ENCODE measurements at regions not wholly inside any gene's neighbourhood (a gene's known extent, or its start where the extent isn't known, plus 50 kb on each side); places are given as distances from the start of the nearest gene placed in this dataset.
"Not testable (repeated sequence)": the region's sequence is repeated elsewhere in the genome, so short reads cannot be mapped to it uniquely, and the experiment has no call there.

DNA sequence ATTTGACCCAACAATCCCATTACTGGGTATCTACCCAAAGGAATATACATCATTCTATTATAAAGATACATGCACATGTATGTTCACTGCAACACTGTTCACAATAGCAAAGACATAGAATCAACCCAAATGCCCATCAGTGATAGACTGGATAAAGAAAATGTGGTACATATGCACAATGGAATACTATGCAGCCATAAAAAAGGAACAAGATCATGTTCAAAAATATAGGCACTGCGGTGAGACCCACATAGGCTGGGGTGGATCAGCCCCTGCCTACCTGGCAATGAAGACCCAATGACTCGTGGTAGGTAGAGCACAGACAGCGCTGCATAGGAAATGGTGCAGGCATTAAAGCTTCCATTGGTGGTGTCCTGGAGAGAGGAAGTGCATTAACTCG lies 88.6 kb upstream of the NFIL3 start:
- DNase-seq, result not testable (repeated sequence)

DNA sequence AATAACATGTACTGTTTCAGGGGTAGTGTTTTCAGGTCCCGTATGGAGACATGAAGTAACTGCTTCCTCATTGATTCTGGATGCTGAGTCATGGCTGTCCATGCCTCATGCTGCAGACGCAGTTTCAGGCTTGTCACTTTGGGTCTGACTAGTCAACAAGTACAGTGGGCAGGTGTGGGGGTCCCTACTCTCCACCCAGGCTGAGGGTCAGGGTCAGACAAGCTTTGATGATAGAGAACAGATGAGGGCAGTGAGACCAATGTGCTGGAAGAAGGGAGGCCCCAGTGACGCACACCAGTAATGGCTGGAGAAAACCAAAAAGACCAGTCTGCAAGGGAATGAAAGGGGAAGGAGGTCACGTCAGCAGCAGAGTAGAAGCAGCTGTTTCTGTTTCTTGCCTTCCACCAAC lies 80.0 kb upstream of the NFIL3 start:
- no peak for DNase-seq

DNA sequence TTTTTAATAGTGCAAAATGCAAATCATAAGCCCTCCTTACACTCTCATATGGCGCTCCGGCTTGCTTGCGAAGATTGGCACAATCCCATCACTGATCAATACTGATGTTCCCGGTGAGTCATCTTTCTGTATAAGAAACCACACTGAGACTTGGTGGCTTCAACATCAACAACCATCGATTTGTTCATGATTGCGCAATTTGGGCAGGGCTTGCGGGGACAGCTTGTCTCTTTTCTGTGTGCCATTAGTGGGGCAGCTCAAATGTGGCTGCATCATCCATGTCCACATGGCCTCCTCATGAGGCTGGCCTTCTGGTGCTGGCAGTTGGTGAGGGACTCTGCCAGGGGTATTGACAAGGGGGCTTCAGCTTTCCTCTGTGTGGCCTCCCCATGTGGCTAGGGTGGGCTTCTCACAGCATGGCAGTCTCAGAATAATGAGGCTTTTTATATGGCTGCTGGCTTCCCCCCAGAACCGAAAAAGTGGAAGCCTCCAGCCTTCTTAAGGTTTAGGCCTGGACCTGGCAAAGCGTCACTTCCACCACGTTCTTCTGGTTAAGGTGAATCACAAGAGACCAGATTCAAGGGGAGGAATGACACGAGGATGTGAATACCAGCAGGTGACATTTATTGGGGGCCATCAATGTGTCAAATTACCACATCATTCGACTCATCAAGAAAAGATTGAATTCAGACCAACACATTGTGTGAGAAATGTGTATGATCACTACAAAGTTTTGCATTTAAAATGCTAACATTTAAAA lies 79.5 kb upstream of the NFIL3 start:
- no peak for DNase-seq

DNA sequence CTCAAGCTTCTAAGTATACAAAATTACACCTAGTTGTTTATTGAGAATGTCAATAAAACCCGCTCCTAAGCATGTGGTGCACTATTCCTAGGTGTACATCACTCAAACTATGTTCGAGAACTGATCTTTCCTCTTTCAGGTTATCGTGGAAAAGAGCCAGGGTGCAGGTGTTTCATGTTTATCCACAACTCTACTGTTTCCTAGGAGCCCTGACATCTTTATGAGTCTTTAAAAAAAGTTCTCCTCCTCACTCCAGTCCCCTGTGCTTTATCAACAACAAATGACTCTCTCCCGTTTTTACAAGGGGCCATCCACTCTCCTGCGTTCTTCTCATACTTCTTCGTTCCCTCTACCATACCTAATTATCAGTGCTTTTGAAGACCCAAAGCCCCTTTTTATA lies 78.8 kb upstream of the NFIL3 start:
- peak; percentile 3 for DNase-seq

DNA sequence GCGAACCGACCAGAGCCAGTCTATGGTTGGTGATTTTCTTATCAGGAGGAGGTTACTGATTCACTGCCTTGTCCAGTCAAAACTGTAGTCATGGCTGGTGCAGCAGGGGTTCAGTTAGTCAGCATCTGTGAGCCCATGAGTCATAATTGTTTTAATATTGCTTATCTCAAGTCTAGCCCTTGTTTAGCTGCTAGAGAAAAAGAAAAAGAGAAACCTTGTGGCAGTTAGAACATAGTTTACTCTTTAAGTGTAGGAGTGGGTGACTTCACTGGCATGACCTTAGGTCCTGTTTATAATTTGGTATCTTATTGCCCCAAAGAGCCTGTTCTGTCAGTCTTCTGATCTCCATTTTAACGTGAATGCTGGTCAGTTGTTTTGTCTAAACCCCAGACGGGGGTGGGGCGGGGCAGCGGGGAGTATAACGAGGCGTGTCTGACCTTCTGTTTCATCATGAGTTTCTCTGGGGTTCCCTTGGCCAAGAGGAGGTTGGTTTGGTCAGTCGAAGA lies 76.9 kb upstream of the NFIL3 start:
- no peak for DNase-seq

DNA sequence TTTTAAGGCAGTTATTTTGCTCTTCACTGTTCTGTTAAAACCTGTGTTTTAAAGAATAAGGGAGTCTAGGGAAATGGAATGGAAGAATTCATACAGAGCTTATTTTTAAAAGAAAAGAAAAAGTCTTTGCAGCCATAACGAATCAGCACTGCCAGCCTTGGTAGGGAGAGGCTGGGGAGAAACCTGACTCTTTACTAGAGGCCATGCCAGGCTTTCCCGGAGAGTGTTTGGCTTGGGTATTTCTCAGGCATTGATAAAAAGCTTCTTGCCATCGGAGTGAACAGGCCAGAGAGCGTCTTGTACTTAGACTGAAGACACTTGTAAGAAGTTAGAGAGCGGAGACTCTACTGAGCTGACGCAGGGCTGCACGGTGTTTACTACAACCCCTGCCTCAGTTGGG lies 72.7 kb upstream of the NFIL3 start:
- DNase-seq, result no peak

DNA sequence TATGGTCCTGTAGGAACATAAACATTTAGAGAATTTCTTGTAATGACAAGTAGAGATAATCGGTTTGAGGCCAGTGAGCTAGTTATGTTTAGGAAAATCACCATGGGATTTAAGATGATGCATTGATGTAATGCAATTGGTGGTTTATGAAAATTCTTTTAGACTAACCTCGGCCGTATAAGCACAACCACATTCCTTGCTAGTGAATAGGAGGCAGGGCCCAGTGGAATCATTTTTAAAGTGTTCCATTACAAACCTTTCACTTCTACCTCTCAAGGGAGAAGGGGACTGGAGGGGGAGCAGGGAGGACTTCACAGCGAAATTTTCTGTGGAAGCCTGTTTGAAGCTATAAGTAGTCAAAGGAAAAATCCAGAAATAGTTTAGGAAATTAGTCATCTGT lies 71.8 kb upstream of the NFIL3 start:
- no peak for DNase-seq

DNA sequence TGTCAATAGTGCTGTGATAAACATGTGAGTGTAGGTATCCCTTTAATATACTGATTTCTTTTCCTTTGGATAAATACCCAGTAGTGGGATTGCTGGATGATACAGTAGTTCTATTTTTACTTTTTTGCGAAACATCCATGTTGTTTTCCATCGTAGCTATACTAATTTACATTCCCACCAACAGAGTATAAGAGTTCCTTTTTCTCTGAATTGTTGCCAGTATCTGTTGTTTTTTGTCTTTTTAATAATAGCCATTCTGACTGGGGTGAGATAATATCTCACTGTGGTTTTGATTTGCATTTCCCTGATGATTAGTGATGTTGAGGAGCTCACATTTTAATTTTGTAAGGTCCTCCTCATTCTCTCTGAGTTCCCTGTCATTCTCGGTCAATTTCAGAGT lies 71.1 kb upstream of the NFIL3 start:
- DNase-seq, result no peak

DNA sequence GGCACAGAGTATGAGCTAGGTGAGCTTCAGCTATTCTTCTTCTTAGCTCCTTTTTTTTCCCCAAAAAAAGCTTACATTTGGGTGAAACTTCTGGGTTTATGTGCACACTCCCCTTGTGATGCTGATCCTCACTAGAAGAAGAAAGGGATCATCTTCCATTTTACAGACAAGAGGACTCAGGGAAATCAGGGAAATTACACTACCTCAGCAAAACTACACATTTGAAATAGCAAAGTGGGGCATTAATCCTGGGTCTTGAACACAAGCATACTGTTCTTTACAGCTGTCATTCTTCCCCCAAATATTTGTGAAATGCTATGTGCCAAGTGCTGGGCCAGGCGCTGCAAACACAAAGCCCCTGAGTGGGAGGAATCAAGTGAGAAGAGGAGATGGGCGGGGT lies 68.6 kb upstream of the NFIL3 start:
- DNase-seq, result no peak

DNA sequence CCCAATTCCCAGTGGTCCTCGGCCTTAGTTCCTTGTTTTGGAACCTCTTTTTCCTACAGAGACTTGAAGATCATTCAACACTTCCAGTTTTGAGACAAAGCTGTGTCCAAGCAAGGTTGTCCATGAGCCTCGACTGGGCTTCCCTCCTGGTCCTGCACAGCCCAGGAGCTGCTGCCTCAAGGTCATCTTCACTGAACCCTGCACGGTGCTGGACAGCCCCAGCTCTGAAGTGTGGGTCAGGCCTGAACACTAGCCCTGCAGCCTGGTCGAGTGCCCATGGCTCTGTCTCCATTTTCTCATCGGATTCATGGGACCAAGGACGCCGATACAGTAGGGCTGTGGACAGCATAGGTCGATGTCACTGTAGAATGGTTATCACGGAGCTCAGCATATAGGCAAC lies 68.0 kb upstream of the NFIL3 start:
- DNase-seq, result no peak

DNA sequence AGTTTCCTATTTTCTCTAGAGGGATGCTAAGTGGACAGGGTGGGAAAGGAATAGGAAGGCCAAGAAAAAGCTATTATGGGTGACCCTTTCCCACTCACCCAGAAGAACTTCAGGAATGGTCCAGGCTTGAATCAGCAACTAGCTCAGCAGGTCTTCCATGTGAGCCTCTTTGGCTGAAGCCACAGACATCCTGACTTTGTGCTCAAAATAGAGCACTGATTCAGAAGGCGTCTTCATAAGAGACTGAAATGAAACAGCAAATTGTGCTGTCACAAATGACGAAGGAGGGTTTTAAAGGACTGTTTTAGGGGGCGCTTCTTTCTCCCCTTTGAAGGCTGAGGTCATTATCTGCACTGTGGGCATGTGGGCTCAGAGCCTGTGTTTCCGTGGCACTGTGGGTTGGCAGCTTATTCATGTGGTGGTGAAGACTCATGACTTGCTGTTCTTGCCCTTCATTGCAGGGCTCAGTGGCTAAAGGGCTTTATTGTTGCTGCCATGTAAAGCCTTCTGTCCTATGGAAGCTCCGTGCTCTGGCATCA lies 65.8 kb upstream of the NFIL3 start:
- no peak for DNase-seq

DNA sequence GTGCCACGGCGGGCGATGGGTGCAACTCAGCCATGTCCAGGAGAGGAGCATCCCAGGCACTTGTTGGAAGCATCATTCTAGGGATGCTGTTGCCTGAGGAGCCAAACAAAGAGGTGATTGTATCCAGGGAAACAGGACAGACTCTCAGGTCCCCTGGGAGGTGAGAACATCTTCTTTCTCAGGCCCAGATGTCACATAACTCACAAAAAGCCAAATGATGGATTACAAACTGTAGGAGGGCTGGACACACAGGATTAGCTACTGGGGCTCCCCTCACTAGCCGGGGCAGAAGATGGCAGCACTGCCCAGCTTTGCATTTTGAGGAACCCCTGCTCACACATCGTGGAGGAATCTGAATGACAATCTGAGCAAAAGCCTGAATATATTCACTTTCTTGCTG lies 64.7 kb upstream of the NFIL3 start:
- no peak for DNase-seq

DNA sequence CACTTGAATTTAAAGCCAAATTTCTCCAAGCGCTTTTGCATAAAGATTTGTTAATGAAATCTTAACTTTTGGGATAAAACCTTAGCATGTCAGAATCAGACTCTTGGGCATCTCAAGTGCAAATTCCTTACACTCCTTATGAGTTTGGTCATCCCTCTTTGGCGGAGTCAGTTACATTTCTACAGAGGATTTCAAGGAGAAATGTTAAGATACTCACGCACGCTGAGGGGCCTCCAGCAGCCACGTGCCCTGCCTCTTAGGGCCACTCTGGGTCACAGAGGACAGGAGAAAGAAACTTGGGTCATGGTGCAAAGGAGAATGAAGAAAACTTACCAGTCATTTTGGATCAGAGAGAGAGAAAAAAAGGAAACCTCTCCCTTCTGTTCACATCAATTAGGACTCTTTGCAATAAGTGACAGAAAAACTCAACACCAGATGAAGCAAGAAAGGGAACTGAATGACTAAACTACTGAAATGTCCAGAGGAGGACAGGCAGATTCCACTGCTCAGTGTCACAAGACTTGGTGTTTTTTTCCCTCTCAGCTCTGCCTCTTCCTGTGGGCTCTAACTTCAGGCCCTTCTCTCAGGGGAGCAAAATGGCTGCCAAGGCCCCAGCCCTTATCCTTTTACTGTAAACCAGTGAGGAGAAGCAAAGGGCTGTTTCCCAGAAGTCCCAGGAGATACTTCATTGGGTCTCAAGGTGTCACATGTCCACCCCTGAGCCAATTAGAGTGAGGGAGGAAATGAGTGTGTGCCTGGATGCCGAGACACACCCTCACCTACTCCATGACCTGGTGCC lies 63.3 kb upstream of the NFIL3 start:
- no peak for DNase-seq

DNA sequence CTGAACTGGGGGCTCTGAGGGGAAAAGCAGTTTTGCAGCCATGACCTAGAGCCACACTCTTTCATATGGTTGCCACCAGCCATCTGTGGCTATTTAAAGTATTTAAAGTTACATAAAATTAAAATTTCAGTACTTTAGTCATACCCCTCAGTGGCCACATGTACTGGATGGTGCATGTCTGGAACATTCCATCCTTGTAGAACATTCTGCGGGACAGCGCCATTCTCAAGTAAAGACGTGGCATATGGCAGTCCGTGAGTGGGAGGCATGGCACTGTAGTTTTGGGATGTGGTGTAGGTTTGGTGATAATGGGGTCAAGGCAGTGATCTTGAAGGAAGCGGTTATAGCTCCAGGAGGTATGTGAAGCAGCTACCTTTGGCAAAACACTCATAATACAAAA lies 61.4 kb upstream of the NFIL3 start:
- DNase-seq, result no peak

DNA sequence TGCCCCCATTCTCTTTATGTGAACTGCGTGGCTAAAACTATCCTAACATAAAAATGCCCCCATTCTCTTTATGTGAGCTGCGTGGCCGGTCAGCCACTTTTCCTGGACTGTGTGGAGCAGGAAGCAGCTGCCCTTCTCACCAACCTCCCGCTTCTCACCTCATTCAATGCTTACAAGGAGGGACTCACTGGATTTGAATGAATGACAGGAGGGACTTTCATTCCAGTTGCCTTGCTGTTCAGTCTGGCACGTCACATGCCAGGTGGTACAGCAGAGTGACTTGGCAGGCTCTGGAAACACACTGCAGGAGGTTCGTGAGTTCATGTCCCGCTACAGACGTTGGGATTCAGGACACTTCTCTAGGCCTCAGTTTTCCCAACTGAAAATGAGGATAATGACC lies 60.2 kb upstream of the NFIL3 start:
- no peak for DNase-seq

DNA sequence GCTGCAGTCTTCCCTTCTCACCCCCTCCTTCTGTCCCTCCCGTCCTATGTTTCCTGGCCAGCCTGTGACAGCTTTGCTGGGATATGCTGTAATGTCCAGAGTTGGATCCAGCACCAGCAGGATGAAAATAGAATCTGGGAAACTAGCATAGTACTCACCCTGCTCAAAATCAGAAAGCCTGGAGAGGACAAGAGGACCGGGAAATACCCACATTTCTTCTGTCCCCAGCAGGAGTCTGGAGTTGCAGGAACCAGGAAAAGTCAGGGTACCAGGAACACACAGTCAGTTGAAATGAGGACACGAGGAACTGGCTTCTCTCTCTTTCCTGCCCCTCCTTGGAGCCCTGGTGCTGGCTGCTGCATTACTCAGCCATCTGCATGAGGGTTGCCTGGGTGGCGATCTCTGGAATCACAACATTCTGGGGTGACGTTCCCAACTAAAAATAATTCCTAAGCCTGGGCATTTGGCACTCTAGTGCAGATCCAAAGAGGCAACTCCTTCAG lies 59.6 kb upstream of the NFIL3 start:
- DNase-seq, result no peak

DNA sequence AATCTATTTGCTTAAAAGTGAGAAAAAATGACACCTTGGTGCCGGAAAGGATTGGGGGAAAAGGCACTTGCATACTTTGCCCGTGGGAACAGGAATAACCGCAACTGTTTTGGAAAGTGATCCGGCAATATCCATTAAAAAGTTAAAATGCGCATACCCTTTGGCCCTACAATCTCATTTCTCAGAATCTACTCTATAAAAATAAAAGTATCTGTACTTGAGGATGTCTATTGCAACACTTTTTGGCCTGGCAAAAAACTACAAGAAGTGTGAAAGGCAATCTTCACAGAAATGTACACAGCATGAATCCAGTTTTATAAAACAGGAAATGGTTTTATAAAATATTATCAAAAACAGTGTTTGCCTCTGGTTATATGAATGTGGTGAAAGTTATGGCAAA lies 58.3 kb upstream of the NFIL3 start:
- no peak for DNase-seq

DNA sequence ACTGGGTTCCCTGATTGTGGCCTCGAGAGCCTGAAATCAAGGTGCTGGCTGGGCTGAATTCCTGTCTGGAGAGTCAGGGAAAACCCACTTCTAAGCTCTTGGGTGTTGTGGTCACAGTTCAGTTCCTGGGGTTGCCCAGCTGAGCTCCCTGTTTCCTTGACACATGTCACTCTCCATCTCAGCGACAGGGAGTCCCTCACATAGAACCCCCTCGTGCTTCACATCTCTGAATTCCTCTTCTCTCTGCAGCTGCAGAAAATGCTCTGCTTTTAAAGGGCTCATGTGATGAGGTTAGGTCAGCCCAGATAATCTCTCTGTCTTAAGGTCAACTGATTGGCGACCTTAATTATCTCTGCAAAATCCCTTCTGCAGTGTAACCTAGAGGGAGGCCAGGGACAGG lies 53.5 kb upstream of the NFIL3 start:
- DNase-seq, result no peak

DNA sequence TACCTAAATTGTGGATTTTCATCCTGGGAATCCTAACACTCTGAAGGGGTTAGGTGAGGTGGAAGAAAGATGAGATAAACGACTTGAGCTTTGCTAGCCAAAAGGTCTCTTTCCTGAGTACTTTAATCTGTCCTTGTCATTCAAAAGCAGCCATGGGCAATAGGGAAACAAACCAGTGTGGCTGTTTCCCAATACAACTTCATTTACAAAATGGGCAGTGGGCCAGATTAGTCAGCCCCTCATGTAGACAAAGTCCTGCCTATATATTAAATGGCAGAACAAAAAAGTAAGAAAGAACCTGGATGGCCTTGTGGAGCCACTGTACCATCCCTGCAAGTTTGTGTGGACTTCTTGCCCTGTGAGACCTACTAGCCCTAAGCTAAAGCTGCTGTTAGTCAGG lies 51.0 kb upstream of the NFIL3 start:
- no peak for DNase-seq

All from NCI-H774 (cell line).